ENCODE measurements at regions not wholly inside any gene's neighbourhood (a gene's known extent, or its start where the extent isn't known, plus 50 kb on each side); places are given as distances from the start of the nearest gene placed in this dataset.

DNA sequence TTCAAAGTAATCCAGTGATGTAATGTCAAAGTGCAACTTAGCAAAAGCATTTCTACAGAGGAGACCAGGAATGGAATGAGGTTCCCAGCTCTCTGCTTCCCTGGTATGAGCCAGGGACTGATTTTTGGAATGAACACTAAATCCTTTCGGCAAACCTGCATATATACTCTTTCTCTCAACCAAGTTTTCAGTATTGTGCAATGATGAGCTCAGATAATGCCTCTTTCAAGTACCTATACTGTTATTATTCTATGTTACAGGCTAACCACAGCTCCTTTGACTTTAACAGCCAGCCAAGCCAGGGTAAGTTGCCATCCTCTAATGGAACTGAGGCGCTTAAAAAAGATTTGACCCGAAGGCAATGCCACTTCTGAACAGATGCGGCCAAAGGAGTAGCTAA, 104.9 kb upstream of the FSCB start:
- 87 to 89% methylated on average over 4 of the region's 4 CpGs for WGBS, 2 donors

DNA sequence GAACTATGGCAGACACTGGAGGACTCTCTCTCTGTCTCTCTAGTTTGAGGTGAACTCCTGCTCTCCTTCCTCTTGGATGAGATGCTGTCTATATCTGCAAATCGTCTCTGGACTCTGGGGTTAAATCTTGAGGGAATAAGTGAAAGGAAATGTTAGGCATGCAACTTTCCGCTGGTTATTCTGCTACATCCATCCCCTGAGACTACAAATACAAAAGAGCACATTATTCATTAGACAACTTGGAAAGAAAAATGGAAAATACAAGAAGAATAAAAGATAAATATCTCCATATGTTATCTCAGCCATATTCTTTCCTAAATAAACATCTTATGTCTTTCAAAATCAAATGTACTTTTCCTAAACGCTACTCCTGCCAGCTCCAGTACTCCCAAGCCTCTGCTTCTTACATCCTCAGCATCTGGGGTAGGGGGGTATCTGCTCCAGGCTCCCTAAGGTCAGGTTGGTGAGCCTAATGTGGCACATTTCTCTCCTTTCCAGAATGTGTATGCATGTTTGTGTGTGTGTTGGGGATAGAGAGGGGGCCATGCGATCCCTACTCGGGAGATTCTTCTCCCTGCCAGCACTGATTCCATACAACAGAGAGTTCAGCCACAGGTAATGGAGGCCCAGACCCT, 102.9 kb upstream of the FSCB start:
- no peak for ATAC-seq
- intact Hi-C loops (cut with DNase I), result no loop called here
- WGBS, 2 donors, result 58 to 63% methylated on average over 5 of the region's 5 CpGs

More for the DNA sequence above, 104.9 kb upstream of the FSCB start:
- no peaks in the 10 kb centered on the region for H3K36me3 ChIP-seq
- intact Hi-C loops (cut with DNase I), result no loop called here
- TF ChIP-seq, protein P1, sequence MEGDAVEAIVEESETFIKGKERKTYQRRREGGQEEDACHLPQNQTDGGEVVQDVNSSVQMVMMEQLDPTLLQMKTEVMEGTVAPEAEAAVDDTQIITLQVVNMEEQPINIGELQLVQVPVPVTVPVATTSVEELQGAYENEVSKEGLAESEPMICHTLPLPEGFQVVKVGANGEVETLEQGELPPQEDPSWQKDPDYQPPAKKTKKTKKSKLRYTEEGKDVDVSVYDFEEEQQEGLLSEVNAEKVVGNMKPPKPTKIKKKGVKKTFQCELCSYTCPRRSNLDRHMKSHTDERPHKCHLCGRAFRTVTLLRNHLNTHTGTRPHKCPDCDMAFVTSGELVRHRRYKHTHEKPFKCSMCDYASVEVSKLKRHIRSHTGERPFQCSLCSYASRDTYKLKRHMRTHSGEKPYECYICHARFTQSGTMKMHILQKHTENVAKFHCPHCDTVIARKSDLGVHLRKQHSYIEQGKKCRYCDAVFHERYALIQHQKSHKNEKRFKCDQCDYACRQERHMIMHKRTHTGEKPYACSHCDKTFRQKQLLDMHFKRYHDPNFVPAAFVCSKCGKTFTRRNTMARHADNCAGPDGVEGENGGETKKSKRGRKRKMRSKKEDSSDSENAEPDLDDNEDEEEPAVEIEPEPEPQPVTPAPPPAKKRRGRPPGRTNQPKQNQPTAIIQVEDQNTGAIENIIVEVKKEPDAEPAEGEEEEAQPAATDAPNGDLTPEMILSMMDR (IDR thresholded peaks at IDR 0.05), result no peak
- no peaks in the 10 kb centered on the region for H3K27me3 ChIP-seq
- no peak overlapping the region for H3K27ac ChIP-seq
- DNase-seq (no peak), ATAC-seq (no peak)
- no peak overlapping the region for H3K4me3 ChIP-seq
- no peaks in the 10 kb centered on the region for H3K9me3 ChIP-seq
- H3K4me1 ChIP-seq, result no peaks in the 10 kb centered on the region

DNA sequence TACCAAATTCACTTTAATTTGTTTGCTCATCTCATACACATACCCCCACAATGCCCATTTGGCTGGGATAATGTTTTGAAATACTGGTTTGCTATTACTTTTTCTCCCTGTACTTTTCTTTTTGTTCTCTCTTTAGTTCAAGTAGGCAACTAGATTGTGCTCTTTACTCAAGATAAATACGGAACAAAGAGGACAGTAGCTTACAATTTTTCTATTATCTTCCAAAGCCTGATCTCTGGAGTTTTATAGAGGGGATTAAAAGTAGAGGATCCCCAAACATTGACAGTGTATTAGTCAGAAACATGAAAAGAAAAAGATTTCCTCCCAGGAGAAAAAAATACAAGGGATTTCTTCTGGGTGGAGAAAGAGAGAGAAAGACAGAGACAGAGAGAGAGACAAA, 102.1 kb upstream of the FSCB start:
- no peaks in the 10 kb centered on the region for H3K4me1 ChIP-seq
- H3K36me3 ChIP-seq, result no peaks in the 10 kb centered on the region
- no peaks in the 10 kb centered on the region for H3K27me3 ChIP-seq
- H3K4me3 ChIP-seq, result no peak overlapping the region
- no peak overlapping the region for H3K27ac ChIP-seq
- no peaks in the 10 kb centered on the region for H3K9me3 ChIP-seq
- ATAC-seq, result no peak
- WGBS, 2 donors, result 82 to 84% methylated on average over 1 of the region's 1 CpG
- no peak for DNase-seq
- TF ChIP-seq, protein P1 (IDR thresholded peaks at IDR 0.05), result no peak
- intact Hi-C loops (cut with DNase I), result no loop called here

More for the DNA sequence above, 102.9 kb upstream of the FSCB start:
- no peaks in the 10 kb centered on the region for H3K27me3 ChIP-seq
- no peaks in the 10 kb centered on the region for H3K9me3 ChIP-seq
- H3K27ac ChIP-seq, result no peak overlapping the region
- TF ChIP-seq, protein P1 (IDR thresholded peaks at IDR 0.05), result no peak
- no peaks in the 10 kb centered on the region for H3K36me3 ChIP-seq
- no peaks in the 10 kb centered on the region for H3K4me1 ChIP-seq
- H3K4me3 ChIP-seq, result no peak overlapping the region
- no peak for DNase-seq

DNA sequence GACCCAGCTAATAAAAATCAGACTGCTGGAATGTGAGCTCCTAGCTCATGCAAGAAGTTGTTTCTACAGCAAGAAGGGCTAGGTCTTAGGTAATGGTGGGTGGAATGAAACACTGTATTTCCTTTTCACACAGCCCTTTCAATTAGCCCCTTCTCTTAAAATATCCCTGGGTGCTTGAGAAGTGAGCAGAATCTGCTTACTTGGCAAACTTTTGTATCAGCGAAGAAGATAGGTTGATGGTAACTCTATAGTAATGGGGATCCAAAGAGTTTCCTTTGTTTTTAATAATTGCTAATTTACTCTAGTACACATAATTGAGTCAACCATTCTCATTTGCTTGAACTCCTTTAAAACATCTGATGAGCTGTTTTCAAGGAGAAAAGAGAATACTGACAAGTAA, 100.6 kb upstream of the FSCB start:
- Histone ChIP-seq H3K36me3 (no peaks in the 10 kb centered on the region), H3K27ac (no peak overlapping the region), H3K9me3 (no peaks in the 10 kb centered on the region), H3K4me1 (no peaks in the 10 kb centered on the region), H3K4me3 (no peak overlapping the region), H3K27me3 (no peaks in the 10 kb centered on the region)
- intact Hi-C loops (cut with DNase I), result no loop called here
- no peak for ATAC-seq
- DNase-seq, result no peak
- TF ChIP-seq, protein P1 (IDR thresholded peaks at IDR 0.05), result no peak
- 94 to 97% methylated on average over 1 of the region's 1 CpG for WGBS, 2 donors

All from heart right ventricle (tissue), 16 donors.